ENCODE measurements at regions not wholly inside any gene's neighbourhood (a gene's known extent, or its start where the extent isn't known, plus 50 kb on each side); places are given as distances from the start of the nearest gene placed in this dataset.

- no peak for DNase-seq (ENCODE audit: extremely low spot score)
- ChIA-PET POLR2A (no interaction called here), CTCF (no interaction called here)
- TF ChIP-seq FOXA1 (IDR thresholded peaks at IDR 0.05) = no peak
- TF ChIP-seq HDGF (IDR thresholded peaks at IDR 0.05; ENCODE audit: borderline replicate concordance) = no peak
- TF ChIP-seq ELF4 (IDR thresholded peaks at IDR 0.05) = no peak
- no peak for TF ChIP-seq FOXK2 (IDR thresholded peaks at IDR 0.05)
- no peak for TF ChIP-seq CTBP1 (IDR thresholded peaks at IDR 0.05; ENCODE audit: borderline replicate concordance)
- TF ChIP-seq TARDBP (IDR thresholded peaks at IDR 0.05) = no peak
- no peak for TF ChIP-seq LEF1 (IDR thresholded peaks at IDR 0.05; ENCODE audit: borderline replicate concordance)
- TF ChIP-seq ARNT (IDR thresholded peaks at IDR 0.05) = no peak
Observed at GRCh38 chr16:75996491-75996890, 270.2 kb upstream of the CPHXL start.

DNA sequence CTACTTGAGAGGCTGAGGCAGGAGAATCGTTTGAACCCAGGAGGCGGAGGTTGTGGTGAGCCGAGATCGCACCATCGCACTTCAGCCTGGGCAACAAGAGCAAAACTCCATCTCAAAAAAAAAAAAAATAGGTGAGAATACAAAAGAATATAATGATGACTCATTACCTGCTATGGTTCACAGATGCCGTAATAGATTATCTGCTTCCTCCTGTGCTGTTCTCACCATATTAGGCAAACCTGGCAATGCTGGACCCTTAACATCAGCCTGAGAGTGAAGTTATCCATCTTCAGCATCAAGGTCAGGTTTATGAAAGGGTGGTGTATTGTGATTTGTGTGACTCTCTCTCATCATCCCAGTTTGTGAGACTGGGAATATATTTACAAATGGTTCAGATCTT, 271.3 kb upstream of the CPHXL start:
- DNase-seq (ENCODE audit: extremely low spot score) = no peak
- ChIA-PET CTCF (no interaction called here), POLR2A (interaction anchor here (0.5 kb wide), 1 partner anchor 943 kb away, joined by 3 read pairs; no protein-coding TSS in a partner anchor)
- TF ChIP-seq SUZ12 (IDR thresholded peaks at IDR 0.05) (no peak), L3MBTL2 (conservative IDR thresholded peaks at IDR 0.05) (no peak), FOXA1 (IDR thresholded peaks at IDR 0.05) (no peak)

GRCh38 chr16:76007645-76008044, 269.6 kb upstream of the CNTNAP4 start:
- no peak for DNase-seq (ENCODE audit: extremely low spot score)
- CTCF ChIA-PET = no interaction called here
- POLR2A ChIA-PET = no interaction called here
- no peak for TF ChIP-seq FOXA1 (IDR thresholded peaks at IDR 0.05)
- TF ChIP-seq PKNOX1 (IDR thresholded peaks at IDR 0.05) = no peak
- TF ChIP-seq FOXM1 (IDR thresholded peaks at IDR 0.05; ENCODE audit: borderline replicate concordance) = no peak
- no peak for TF ChIP-seq FOXK2 (IDR thresholded peaks at IDR 0.05)
- TF ChIP-seq SUZ12 (IDR thresholded peaks at IDR 0.05) = no peak
- TF ChIP-seq TARDBP (IDR thresholded peaks at IDR 0.05) = no peak
- no peak for TF ChIP-seq SP1 (IDR thresholded peaks at IDR 0.05)
- TF ChIP-seq NFRKB (IDR thresholded peaks at IDR 0.05) = no peak
- no peak for TF ChIP-seq LEF1 (IDR thresholded peaks at IDR 0.05; ENCODE audit: borderline replicate concordance)
- TF ChIP-seq ELF4 (IDR thresholded peaks at IDR 0.05) = no peak
- TF ChIP-seq HDGF (IDR thresholded peaks at IDR 0.05; ENCODE audit: borderline replicate concordance) = no peak
- no peak for TF ChIP-seq BHLHE40 (IDR thresholded peaks at IDR 0.05; ENCODE audit: borderline replicate concordance)
- no peak for TF ChIP-seq L3MBTL2 (conservative IDR thresholded peaks at IDR 0.05)
- TF ChIP-seq ARNT (IDR thresholded peaks at IDR 0.05) = no peak
- TF ChIP-seq CTBP1 (IDR thresholded peaks at IDR 0.05; ENCODE audit: borderline replicate concordance) = no peak
- TF ChIP-seq ZNF384 (IDR thresholded peaks at IDR 0.05) = no peak

- ChIA-PET CTCF (no interaction called here), POLR2A (no interaction called here)
- DNase-seq (ENCODE audit: extremely low spot score) = no peak
- no peak for TF ChIP-seq SUZ12 (IDR thresholded peaks at IDR 0.05)
- no peak for TF ChIP-seq LEF1 (IDR thresholded peaks at IDR 0.05; ENCODE audit: borderline replicate concordance)
- TF ChIP-seq ELF4 (IDR thresholded peaks at IDR 0.05) = no peak
- no peak for TF ChIP-seq FOXM1 (IDR thresholded peaks at IDR 0.05; ENCODE audit: borderline replicate concordance)
- TF ChIP-seq PKNOX1 (IDR thresholded peaks at IDR 0.05) = no peak
- TF ChIP-seq TARDBP (IDR thresholded peaks at IDR 0.05) = no peak
- no peak for TF ChIP-seq FOXK2 (IDR thresholded peaks at IDR 0.05)
- TF ChIP-seq NFRKB (IDR thresholded peaks at IDR 0.05) = no peak
- no peak for TF ChIP-seq SP1 (IDR thresholded peaks at IDR 0.05)
- TF ChIP-seq FOXA1 (IDR thresholded peaks at IDR 0.05) = no peak
- TF ChIP-seq ARNT (IDR thresholded peaks at IDR 0.05) = no peak
- no peak for TF ChIP-seq L3MBTL2 (conservative IDR thresholded peaks at IDR 0.05)
- no peak for TF ChIP-seq BHLHE40 (IDR thresholded peaks at IDR 0.05; ENCODE audit: borderline replicate concordance)
Observed at GRCh38 chr16:76023835-76024234, 253.4 kb upstream of the CNTNAP4 start.

DNA sequence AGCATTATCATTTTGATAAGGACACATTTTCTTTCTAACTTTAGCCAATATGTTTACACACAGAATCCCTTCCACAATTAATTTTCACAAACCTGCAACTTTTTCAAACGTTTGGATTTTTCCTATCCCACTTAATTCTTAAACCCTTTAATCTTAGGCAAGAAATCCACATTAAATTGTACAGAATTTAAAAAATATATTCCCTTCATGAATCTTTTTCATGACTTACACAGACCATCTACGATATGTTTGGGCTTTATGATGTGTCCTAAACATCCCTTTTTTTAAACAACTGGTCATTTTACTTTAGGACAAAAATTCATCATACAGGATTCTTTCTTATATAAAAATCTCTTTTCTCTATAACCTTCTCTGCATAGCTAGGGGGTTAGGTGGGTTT, 241.5 kb upstream of the CNTNAP4 start:
- no peak for DNase-seq (ENCODE audit: extremely low spot score)
- TF ChIP-seq TARDBP (IDR thresholded peaks at IDR 0.05) (no peak), LEF1 (IDR thresholded peaks at IDR 0.05; ENCODE audit: borderline replicate concordance) (no peak), ARNT (IDR thresholded peaks at IDR 0.05) (no peak), BHLHE40 (IDR thresholded peaks at IDR 0.05; ENCODE audit: borderline replicate concordance) (no peak), CTBP1 (IDR thresholded peaks at IDR 0.05; ENCODE audit: borderline replicate concordance) (no peak), HDGF (IDR thresholded peaks at IDR 0.05; ENCODE audit: borderline replicate concordance) (no peak), L3MBTL2 (conservative IDR thresholded peaks at IDR 0.05) (no peak), ZNF384 (IDR thresholded peaks at IDR 0.05) (no peak), NFRKB (IDR thresholded peaks at IDR 0.05) (no peak), FOXK2 (IDR thresholded peaks at IDR 0.05) (no peak), SP1 (IDR thresholded peaks at IDR 0.05) (no peak), FOXM1 (IDR thresholded peaks at IDR 0.05; ENCODE audit: borderline replicate concordance) (no peak), ELF4 (IDR thresholded peaks at IDR 0.05) (no peak), PKNOX1 (IDR thresholded peaks at IDR 0.05) (no peak), SUZ12 (IDR thresholded peaks at IDR 0.05) (no peak), FOXA1 (IDR thresholded peaks at IDR 0.05) (no peak)
- CTCF ChIA-PET = no interaction called here
- POLR2A ChIA-PET = no interaction called here

DNA sequence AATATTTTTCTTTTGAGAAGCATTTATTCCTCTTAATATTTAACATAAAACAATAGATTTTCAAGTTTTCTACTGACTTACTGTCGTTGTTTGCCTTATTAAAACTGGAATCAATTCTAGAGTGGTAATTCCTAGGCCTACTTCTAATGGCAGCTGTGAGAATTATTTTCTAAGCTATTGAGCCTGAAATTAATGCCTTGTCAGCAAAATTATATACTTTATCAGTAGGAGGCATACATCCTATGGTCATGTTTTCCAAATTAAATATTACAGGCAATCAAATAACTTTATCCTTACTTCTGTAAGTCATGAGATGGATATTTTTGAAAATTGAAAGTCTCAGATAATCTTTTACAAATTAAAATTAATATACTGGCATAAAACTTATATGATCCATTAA, 239.1 kb upstream of the CNTNAP4 start:
- CTCF ChIA-PET = no interaction called here
- TF ChIP-seq CTBP1 (IDR thresholded peaks at IDR 0.05; ENCODE audit: borderline replicate concordance) = no peak
- no peak for TF ChIP-seq ARNT (IDR thresholded peaks at IDR 0.05)
- no peak for TF ChIP-seq SUZ12 (IDR thresholded peaks at IDR 0.05)
- TF ChIP-seq BHLHE40 (IDR thresholded peaks at IDR 0.05; ENCODE audit: borderline replicate concordance) = no peak
- TF ChIP-seq L3MBTL2 (conservative IDR thresholded peaks at IDR 0.05) = no peak
- TF ChIP-seq FOXK2 (IDR thresholded peaks at IDR 0.05) = no peak
- DNase-seq (ENCODE audit: extremely low spot score) = no peak
- POLR2A ChIA-PET = no interaction called here

- ChIA-PET POLR2A (no interaction called here), CTCF (no interaction called here)
- no peak for DNase-seq (ENCODE audit: extremely low spot score)
- no peak for TF ChIP-seq LEF1 (IDR thresholded peaks at IDR 0.05; ENCODE audit: borderline replicate concordance)
- TF ChIP-seq TARDBP (IDR thresholded peaks at IDR 0.05) = no peak
- TF ChIP-seq L3MBTL2 (conservative IDR thresholded peaks at IDR 0.05) = no peak
- no peak for TF ChIP-seq FOXM1 (IDR thresholded peaks at IDR 0.05; ENCODE audit: borderline replicate concordance)
- no peak for TF ChIP-seq PKNOX1 (IDR thresholded peaks at IDR 0.05)
- no peak for TF ChIP-seq NFRKB (IDR thresholded peaks at IDR 0.05)
- TF ChIP-seq ELF4 (IDR thresholded peaks at IDR 0.05) = no peak
- TF ChIP-seq FOXK2 (IDR thresholded peaks at IDR 0.05) = no peak
- TF ChIP-seq CTBP1 (IDR thresholded peaks at IDR 0.05; ENCODE audit: borderline replicate concordance) = no peak
- no peak for TF ChIP-seq FOXA1 (IDR thresholded peaks at IDR 0.05)
Observed at GRCh38 chr16:76052725-76053124, 224.5 kb upstream of the CNTNAP4 start.

Data from HEK293T (cell line).